ENCODE measurements at regions not wholly inside any gene's neighbourhood (a gene's known extent, or its start where the extent isn't known, plus 50 kb on each side); places are given as distances from the start of the nearest gene placed in this dataset.

DNA sequence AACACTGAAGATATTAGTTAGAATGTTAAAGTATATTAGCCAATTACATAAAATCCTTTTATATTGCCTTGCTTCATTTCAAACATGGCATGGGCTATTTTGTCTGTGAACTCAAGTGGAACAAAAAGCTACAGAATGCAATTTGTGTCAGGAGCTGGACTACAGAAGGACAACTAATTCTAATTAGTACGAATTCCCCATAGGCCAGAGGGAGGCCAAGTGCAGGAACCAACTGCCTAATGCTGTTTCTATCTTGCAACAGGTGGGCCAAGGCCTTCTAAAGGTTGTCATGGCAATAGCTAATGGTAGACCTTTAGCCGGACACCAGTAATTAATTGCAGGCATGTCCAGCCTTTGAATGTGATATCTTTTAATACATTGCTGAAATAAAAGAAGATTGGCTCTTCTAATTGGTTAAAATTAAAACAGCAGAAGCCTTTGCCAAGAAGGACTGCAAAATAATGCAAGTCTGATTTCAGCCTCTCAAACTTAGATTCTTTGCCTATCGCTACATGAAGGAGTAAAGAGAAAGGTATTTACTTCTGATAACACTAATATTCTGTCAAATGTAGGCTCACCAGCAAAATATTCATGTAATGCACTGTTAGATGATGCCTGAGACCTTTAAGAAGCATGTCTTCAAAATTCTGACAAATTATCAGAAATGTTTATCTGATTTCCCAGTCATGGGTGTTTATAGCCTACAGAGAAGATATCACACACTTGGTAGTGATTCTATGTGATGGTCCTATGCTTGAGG lies 232.1 kb downstream of the LMO4 start:
- DNase-seq (ENCODE audit: low spot score), result no peak

DNA sequence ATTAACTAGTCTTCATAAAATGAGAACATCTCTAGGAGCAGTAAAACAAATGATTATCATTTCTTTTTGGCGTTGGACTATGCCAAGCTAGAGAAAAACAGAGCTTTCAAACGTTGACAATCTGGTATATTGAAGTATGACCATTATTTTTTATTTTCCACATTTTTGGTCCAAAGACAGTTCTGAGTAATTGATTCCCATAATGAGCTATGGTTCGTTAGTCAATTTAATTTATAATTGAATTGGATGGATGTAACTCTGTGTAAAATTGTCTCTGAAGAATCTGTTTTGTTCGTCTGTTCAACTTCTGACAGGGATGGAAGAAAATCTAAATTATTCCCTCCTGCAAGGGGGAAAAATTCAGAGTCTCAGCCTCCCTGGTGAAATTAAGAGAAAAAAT lies 234.5 kb downstream of the LMO4 start:
- no peak for DNase-seq (ENCODE audit: low spot score)

DNA sequence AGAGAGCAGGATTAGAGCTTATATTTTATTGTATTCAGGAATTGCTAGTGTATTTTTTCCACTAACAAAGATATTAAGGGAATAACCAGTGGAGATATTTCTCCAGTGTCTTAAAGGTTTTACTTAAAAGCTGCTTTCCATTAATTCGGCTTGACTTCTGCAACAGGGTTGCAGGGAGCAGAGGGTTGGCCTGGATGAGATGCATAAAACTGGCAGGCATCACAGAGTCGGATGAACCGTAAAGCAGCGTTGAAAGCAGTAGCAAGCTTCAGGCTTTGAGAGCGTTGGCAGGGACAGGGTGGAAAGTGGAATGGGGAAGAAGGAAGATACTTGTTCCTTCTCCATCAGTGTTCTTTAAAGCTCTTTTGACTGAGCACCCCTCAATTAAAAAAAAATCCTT lies 237.2 kb downstream of the LMO4 start:
- no peak for DNase-seq (ENCODE audit: low spot score)

DNA sequence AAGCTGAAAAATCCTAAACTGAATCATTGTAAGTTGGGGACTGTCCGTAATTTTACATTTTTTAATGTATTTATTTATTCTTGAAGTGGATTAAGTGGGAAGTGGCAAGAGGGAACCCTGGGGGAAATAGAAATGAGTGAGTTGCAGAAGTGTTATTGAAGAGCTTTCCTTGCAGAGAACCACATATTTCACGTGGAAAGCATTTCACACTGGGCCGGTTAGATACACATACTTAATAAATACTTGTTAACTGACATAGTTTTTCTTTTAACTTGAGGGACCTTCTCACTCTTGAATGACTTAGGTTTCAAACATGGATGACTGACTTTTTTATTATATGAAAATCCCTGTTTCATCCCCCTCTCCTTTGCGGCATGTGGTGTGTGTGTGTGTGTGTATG lies 239.3 kb downstream of the LMO4 start:
- no peak for DNase-seq (ENCODE audit: low spot score)

- no peak for DNase-seq (ENCODE audit: low spot score)
These were observed 240.2 kb downstream of the LMO4 start for GRCh38 chr1:87568911-87569310.

DNA sequence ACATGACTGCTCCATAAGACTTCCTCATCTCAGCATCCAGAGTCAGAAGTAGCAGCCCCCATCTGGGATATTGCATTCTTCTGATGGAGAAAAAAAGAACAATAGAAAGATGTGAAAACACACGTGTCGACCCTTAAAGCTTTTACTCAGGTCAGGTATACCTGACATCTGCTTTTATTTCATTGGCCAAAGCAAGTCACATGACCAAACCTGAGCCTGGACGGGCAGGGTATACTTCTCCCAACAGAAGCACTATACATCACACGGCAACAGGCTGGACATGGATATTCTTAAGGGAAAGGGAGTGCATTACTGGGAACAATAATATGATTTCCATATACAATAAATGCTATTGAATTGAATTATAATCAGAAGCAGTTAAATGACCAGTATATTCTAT lies 243.3 kb downstream of the LMO4 start:
- no peak for DNase-seq (ENCODE audit: low spot score)

GRCh38 chr1:87572891-87573290 lies 244.2 kb downstream of the LMO4 start:
- no peak for DNase-seq (ENCODE audit: low spot score)

DNA sequence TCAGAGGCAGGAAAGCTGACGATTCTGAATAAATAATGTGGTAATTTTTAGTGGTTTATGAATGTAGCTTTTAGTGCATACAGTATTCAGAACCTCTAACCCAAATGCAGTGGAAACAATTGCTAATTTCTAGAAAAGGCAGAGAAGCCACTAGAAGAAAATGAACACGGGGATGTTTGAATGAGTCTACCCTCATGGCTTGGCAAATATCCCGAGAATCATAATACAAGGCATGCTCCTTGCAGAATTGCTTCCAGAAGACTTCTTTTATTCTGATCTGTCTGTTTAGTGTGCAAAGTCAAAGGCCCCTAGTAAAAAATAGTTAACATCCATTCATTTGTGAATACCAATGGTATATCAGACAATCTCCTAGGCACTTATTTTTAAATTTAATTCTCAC lies 246.8 kb downstream of the LMO4 start:
- no peak for DNase-seq (ENCODE audit: low spot score)

DNA sequence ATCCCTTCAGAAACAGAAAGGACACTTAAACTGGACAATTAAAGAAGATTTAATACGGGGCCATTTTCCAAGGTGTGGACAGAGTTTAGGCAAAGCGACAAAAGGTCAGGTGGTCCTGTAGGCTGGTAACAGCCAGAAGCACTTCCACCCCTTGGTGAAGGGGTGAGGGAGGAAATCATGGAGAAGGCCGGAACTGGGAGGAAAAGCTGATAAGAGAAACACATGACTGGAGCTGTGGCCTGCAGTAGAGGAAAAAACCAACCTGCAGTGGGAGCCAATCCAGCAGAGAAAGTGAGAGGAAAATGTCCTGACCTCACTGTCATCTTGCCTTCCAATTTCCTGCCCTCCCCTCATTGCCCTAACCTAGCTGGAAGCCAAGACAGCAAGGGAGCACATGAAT lies 249.8 kb downstream of the LMO4 start:
- no peak for DNase-seq (ENCODE audit: low spot score)

- no peak for DNase-seq (ENCODE audit: low spot score)
These were observed 254.8 kb downstream of the LMO4 start for GRCh38 chr1:87583459-87583858.

- DNase-seq (ENCODE audit: low spot score), result no peak
These were observed 255.9 kb downstream of the LMO4 start for GRCh38 chr1:87584586-87584985.

DNA sequence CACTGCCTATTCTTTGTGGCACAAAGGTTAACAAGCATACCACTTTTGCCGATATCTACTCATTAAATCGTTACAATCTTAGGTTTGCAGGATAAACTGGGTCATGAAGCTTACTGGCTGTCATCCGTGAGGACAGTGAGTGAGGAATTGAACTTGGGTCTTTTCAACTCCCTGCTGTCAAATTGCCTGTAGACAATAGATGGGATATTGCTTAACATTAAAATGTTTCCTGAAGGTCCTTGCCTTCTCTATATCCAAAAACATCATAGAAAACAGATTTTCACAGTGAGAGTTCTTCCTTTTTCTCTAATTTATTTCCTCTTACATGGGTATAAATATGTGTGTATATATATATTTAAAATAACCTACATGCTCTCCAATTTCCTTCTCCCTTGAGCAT lies 257.8 kb downstream of the LMO4 start:
- no peak for DNase-seq (ENCODE audit: low spot score)

- DNase-seq (ENCODE audit: low spot score), result no peak
These were observed 259.8 kb downstream of the LMO4 start for GRCh38 chr1:87588495-87588894.

- DNase-seq (ENCODE audit: low spot score), result no peak
These were observed 262.8 kb downstream of the LMO4 start for GRCh38 chr1:87591492-87591891.

- no peak for DNase-seq (ENCODE audit: low spot score)
These were observed 263.5 kb downstream of the LMO4 start for GRCh38 chr1:87592156-87592555.

GRCh38 chr1:87594736-87595383 lies 266.2 kb downstream of the LMO4 start:
- no peak for DNase-seq (ENCODE audit: low spot score)

- no peak for DNase-seq (ENCODE audit: low spot score)
These were observed 266.7 kb downstream of the LMO4 start for GRCh38 chr1:87595384-87595781.

DNA sequence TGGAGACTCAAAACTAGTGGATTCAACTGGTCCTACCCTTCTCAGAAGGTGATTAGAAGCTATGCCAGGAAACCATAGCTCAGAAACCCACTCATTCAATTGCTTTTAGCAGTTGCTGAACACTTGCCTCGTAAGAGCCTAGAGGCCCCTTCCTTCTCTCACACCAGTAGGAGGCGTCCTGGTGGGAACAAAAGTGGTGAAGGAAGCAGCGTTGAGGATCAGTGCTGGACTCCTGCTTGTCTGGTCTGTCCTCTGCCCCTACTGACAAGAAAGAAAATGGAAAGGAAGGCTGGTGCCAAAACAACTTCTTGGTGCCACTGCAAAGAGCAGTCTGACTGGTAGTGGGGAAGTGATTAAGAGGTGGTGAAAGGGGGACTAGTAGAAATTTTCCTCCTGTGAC lies 269.7 kb downstream of the LMO4 start:
- DNase-seq (ENCODE audit: low spot score), result no peak

DNA sequence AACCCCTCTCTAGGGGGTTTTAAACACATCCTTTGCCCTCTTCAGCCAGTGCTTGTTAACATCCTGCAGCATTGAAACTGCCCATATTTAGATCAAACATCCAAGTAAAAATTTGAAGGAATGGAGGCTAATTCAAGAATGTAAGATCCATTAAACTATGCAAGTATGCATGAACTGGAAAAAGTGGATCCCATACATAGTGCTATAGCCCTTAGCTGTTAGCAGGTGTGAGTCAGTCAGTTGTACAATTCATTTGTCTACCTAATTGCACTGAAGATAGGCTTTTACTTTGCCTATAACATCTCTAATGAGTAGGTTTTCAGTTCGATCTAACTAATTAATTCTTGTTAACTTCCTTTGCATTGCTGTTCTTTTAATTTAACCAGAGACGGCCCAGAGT lies 270.9 kb downstream of the LMO4 start:
- DNase-seq (ENCODE audit: low spot score), result no peak

GRCh38 chr1:87600055-87600850 lies 271.6 kb downstream of the LMO4 start:
- DNase-seq (ENCODE audit: low spot score), result no peak

GRCh38 chr1:87600854-87601253 lies 272.2 kb downstream of the LMO4 start:
- DNase-seq (ENCODE audit: low spot score), result no peak

GRCh38 chr1:87603626-87604025 lies 274.9 kb downstream of the LMO4 start:
- no peak for DNase-seq (ENCODE audit: low spot score)

GRCh38 chr1:87612956-87613355 lies 284.3 kb downstream of the LMO4 start:
- DNase-seq (ENCODE audit: low spot score), result no peak

All from putamen (tissue), 1 donor.